ENCODE measurements at regions not wholly inside any gene's neighbourhood (a gene's known extent, or its start where the extent isn't known, plus 50 kb on each side); places are given as distances from the start of the nearest gene placed in this dataset.

DNA sequence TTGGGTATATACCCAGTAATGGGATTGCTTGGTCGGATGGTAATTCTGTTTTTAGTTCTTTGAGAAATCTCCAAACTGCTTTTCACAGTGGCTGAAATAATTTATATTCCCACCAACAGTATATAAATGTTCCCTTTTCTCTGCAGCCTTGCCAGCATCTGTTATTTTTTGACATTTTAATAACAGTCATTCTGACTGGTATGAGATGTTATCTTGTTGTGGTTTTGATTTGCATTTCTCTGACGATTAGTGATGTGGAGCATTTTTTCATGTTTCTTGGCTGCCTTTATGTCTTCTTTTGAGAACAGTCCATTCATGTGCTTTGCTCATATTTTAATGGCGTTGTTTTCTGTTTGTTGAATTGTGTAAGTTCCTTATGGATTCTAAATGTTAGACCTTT, 641.6 kb downstream of the HACE1 start:
- ChIA-PET CTCF (ENCODE audit: low intra/inter-chr PET ratio) (no interaction called here), POLR2A (no interaction called here)
- no peak overlapping the region for H3K4me2 ChIP-seq (ENCODE audit: insufficient read depth, low read length)
- H3K27me3 ChIP-seq (ENCODE audit: control insufficient read depth in 2 of 2, insufficient read depth in 2 of 2, low read length in 2 of 2), result no peaks in the 10 kb centered on the region
- no peak overlapping the region for H3K4me3 ChIP-seq
- FAIRE-seq (no peak), ATAC-seq (no peak), DNase-seq (ENCODE audit: extremely low read depth in 1 of 4, low spot score in 3 of 4) (no peak)
- no peaks in the 10 kb centered on the region for H3K79me2 ChIP-seq (ENCODE audit: control insufficient read depth, insufficient read depth, low read length)
- no TSS peak for BruUV-seq (replicated peaks)
- WGBS (ENCODE audit: insufficient coverage, low coverage, missing lambda C conversion rate), result 0% methylated on average over 3 of the region's 3 CpGs
- no peaks in the 10 kb centered on the region for H4K20me1 ChIP-seq (replicated peaks; ENCODE audit: control insufficient read depth, insufficient read depth, low read length)
- no peak overlapping the region for H3K27ac ChIP-seq (ENCODE audit: extremely low read depth, low read depth, low read length)
- TF ChIP-seq KLF1 (tag; IDR thresholded peaks at IDR 0.05), result no peak
- TF ChIP-seq NBN (IDR thresholded peaks at IDR 0.05; ENCODE audit: low read depth), result no peak
- TF ChIP-seq, protein P1, sequence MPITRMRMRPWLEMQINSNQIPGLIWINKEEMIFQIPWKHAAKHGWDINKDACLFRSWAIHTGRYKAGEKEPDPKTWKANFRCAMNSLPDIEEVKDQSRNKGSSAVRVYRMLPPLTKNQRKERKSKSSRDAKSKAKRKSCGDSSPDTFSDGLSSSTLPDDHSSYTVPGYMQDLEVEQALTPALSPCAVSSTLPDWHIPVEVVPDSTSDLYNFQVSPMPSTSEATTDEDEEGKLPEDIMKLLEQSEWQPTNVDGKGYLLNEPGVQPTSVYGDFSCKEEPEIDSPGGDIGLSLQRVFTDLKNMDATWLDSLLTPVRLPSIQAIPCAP (CRISPR knock-in tag; IDR thresholded peaks at IDR 0.05; ENCODE audit: borderline replicate concordance), result no peak
- no peak overlapping the region for H2AFZ ChIP-seq (ENCODE audit: low read depth, low read length)
- in situ Hi-C loops (cut with MboI) (no loop called here), intact Hi-C loops (cut with micrococcal nuclease) (no loop called here)
- no peak overlapping the region for H3K9ac ChIP-seq (ENCODE audit: insufficient read depth in 1 of 2, low read depth in 2 of 2, low read length in 2 of 2)
- H3K36me3 ChIP-seq (ENCODE audit: control insufficient read depth, insufficient read depth, low read length), result no peaks in the 10 kb centered on the region
- H3K9me1 ChIP-seq (ENCODE audit: control insufficient read depth, insufficient read depth, low read length), result no peaks in the 10 kb centered on the region
- H3K9me3 ChIP-seq (replicated peaks; ENCODE audit: control insufficient read depth, insufficient read depth, low read depth, low read length), result no peaks in the 10 kb centered on the region
- H3K4me1 ChIP-seq (replicated peaks in 1 of 2; ENCODE audit: control insufficient read depth in 2 of 2, insufficient read depth in 2 of 2, low read length in 2 of 2), result no peaks in the 10 kb centered on the region

DNA sequence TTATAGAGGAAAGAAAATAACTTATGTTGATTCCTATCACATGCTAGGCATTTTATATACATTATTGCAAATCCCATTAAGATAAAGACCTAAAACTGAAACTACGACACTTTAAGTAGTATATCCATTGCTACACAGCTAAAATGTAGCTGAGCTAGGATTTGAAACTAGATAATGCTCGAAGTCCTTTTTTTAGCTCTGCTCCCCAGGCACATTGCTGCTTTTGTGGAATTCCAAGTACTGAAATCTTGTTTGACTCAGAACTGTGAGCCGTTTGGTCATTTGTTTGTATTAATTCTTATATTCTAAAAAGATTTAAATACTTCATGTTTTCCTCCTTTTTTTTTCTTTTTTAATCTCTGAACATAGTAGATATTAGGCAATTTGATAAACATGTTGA, 644.8 kb downstream of the HACE1 start:
- Histone ChIP-seq H3K9ac (ENCODE audit: insufficient read depth in 1 of 2, low read depth in 2 of 2, low read length in 2 of 2) (no peak overlapping the region), H3K4me3 (no peak overlapping the region), H3K27me3 (ENCODE audit: control insufficient read depth in 2 of 2, insufficient read depth in 2 of 2, low read length in 2 of 2) (no peaks in the 10 kb centered on the region), H3K4me1 (replicated peaks in 1 of 2; ENCODE audit: control insufficient read depth in 2 of 2, insufficient read depth in 2 of 2, low read length in 2 of 2) (no peaks in the 10 kb centered on the region), H3K79me2 (ENCODE audit: control insufficient read depth, insufficient read depth, low read length) (no peaks in the 10 kb centered on the region), H2AFZ (ENCODE audit: low read depth, low read length) (no peak overlapping the region), H3K4me2 (ENCODE audit: insufficient read depth, low read length) (no peak overlapping the region), H3K9me3 (replicated peaks; ENCODE audit: control insufficient read depth, insufficient read depth, low read depth, low read length) (no peaks in the 10 kb centered on the region), H4K20me1 (replicated peaks; ENCODE audit: control insufficient read depth, insufficient read depth, low read length) (no peaks in the 10 kb centered on the region), H3K27ac (ENCODE audit: extremely low read depth, low read depth, low read length) (no peak overlapping the region), H3K9me1 (ENCODE audit: control insufficient read depth, insufficient read depth, low read length) (no peaks in the 10 kb centered on the region), H3K36me3 (ENCODE audit: control insufficient read depth, insufficient read depth, low read length) (no peaks in the 10 kb centered on the region)
- ATAC-seq, result no peak
- BruUV-seq (replicated peaks), result no TSS peak
- intact Hi-C loops (cut with micrococcal nuclease) (no loop called here), in situ Hi-C loops (cut with MboI) (no loop called here)
- 0% methylated on average over 3 of the region's 3 CpGs for WGBS (ENCODE audit: insufficient coverage, low coverage, missing lambda C conversion rate)
- no peak for DNase-seq (ENCODE audit: extremely low read depth in 1 of 4, low spot score in 3 of 4)
- no peak for FAIRE-seq
- CTCF ChIA-PET (ENCODE audit: low intra/inter-chr PET ratio), result no interaction called here
- POLR2A ChIA-PET, result no interaction called here
- no peak for TF ChIP-seq CAMTA2 (CRISPR knock-in tag; conservative IDR thresholded peaks at IDR 0.05)
- TF ChIP-seq, protein P2, sequence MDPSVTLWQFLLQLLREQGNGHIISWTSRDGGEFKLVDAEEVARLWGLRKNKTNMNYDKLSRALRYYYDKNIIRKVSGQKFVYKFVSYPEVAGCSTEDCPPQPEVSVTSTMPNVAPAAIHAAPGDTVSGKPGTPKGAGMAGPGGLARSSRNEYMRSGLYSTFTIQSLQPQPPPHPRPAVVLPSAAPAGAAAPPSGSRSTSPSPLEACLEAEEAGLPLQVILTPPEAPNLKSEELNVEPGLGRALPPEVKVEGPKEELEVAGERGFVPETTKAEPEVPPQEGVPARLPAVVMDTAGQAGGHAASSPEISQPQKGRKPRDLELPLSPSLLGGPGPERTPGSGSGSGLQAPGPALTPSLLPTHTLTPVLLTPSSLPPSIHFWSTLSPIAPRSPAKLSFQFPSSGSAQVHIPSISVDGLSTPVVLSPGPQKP (CRISPR knock-in tag; IDR thresholded peaks at IDR 0.05), result no peak
- TF ChIP-seq ZNF316 (IDR thresholded peaks at IDR 0.05), result no peak
- no peak for TF ChIP-seq ZNF584 (CRISPR knock-in tag; IDR thresholded peaks at IDR 0.05; ENCODE audit: low read depth)
- no peak for TF ChIP-seq SMAD1 (IDR thresholded peaks at IDR 0.05; ENCODE audit: low read depth, low read length, partially characterized antibody)
- no peak for TF ChIP-seq ZNF347 (CRISPR knock-in tag; IDR thresholded peaks at IDR 0.05; ENCODE audit: low read depth)
- no peak for TF ChIP-seq SREBF2 (CRISPR knock-in tag; IDR thresholded peaks at IDR 0.05)
- TF ChIP-seq NELFE (IDR thresholded peaks at IDR 0.05; ENCODE audit: insufficient read depth, insufficient read length), result no peak
- TF ChIP-seq THRAP3 (IDR thresholded peaks at IDR 0.05; ENCODE audit: borderline replicate concordance), result no peak
- no peak for TF ChIP-seq SP2 (IDR thresholded peaks at IDR 0.05; ENCODE audit: extremely low read depth, low read depth, low read length, poor library complexity, severe bottlenecking)
- no peak for TF ChIP-seq HOXB6 (CRISPR knock-in tag; IDR thresholded peaks at IDR 0.05; ENCODE audit: borderline replicate concordance)
- TF ChIP-seq ZNF239 (CRISPR knock-in tag; IDR thresholded peaks at IDR 0.05), result no peak
- TF ChIP-seq ZNF124 (CRISPR knock-in tag; IDR thresholded peaks at IDR 0.05), result no peak
- no peak for TF ChIP-seq PTRF (tag; IDR thresholded peaks at IDR 0.05)
- no peak for TF ChIP-seq RFX1 (IDR thresholded peaks at IDR 0.05)
- no peak for TF ChIP-seq ZNF408 (CRISPR knock-in tag; IDR thresholded peaks at IDR 0.05; ENCODE audit: low read depth)
